Ascending aorta (tissue), 2 donors: ENCODE measurements at regions not wholly inside any gene's neighbourhood (a gene's known extent, or its start where the extent isn't known, plus 50 kb on each side); places are given as distances from the start of the nearest gene placed in this dataset.

Experiments
- DNase-seq, 2 donors: peaks; one replicate each; pipeline ENCODE4 v3.0.0-alpha.2; 2019; ENCODE audit warnings: low spot score in 2 of 2
- H3K27ac ChIP-seq, 2 donors: fragments of 200-600 bp; sonication (generic); one replicate each; pipeline ENCODE4 v1.5.1; 2016 to 2017; ENCODE audit warnings: mild to moderate bottlenecking in 1 of 2
- H3K27me3 ChIP-seq: fragments of 200-600 bp; sonication (generic); one replicate; pipeline ENCODE4 v1.5.1; 2017
- H3K36me3 ChIP-seq, 2 donors: fragments of 200-600 bp; sonication (generic); one replicate each; pipeline ENCODE4 v1.5.1; 2016
- H3K4me1 ChIP-seq, 2 donors: fragments of 200-600 bp; sonication (generic); one replicate each; pipeline ENCODE4 v1.5.1; 2016 to 2017; ENCODE audit warnings: mild to moderate bottlenecking in 1 of 2
- H3K4me3 ChIP-seq, 2 donors: fragments of 200-600 bp; sonication (generic); one replicate each; pipeline ENCODE4 v1.5.1; 2016 to 2017; ENCODE audit warnings: mild to moderate bottlenecking in 1 of 2
- H3K9me3 ChIP-seq, 2 donors: fragments of 200-600 bp; sonication (generic); one replicate each; pipeline ENCODE4 v1.5.1; 2016
- CTCF ChIP-seq, 3 experiments: fragments of 200-600 bp in 2 of 3; fragments of 450-650 bp in 1 of 3; sonication (generic) in 2 of 3; IDR thresholded peaks; one replicate each; pipeline ENCODE4 v1.5.1; 2016 to 2019; ENCODE audit warnings: antibody characterized with exemption in 3 of 3, mild to moderate bottlenecking in 1 of 3, moderate library complexity in 1 of 3
- intact Hi-C: fragments of 100-400 bp; cut with DNase I; formaldehyde crosslinking; loops from one replicate; pipeline ENCODE4 v1.15.1; 2023

GRCh38 chr3:22714749-22715148 is 488.4 kb upstream of the UBE2E2 start:
- TF ChIP-seq CTCF (IDR thresholded peaks at IDR 0.05), result no peak
- Histone ChIP-seq H3K9me3 (no peaks in the 10 kb centered on the region), H3K36me3 (no peaks in the 10 kb centered on the region), H3K4me3 (no peak overlapping the region), H3K4me1 (no peaks in the 10 kb centered on the region), H3K27me3 (no peaks in the 10 kb centered on the region), H3K27ac (no peak overlapping the region)
- intact Hi-C loops, result no loop called here
- no peak for DNase-seq

GRCh38 chr3:22720596-22720995 is 482.5 kb upstream of the UBE2E2 start:
- Histone ChIP-seq H3K4me1 (no peaks in the 10 kb centered on the region), H3K4me3 (no peak overlapping the region), H3K36me3 (no peaks in the 10 kb centered on the region), H3K27me3 (no peaks in the 10 kb centered on the region), H3K9me3 (no peaks in the 10 kb centered on the region), H3K27ac (no peak overlapping the region)
- TF ChIP-seq CTCF (IDR thresholded peaks at IDR 0.05), result no peak
- intact Hi-C loops, result no loop called here
- no peak for DNase-seq

GRCh38 chr3:22724420-22724819 is 478.7 kb upstream of the UBE2E2 start:
- DNase-seq, result no peak
- TF ChIP-seq CTCF (IDR thresholded peaks at IDR 0.05), result no peak
- no peaks in the 10 kb centered on the region for H3K9me3 ChIP-seq
- no peak overlapping the region for H3K4me3 ChIP-seq
- H3K4me1 ChIP-seq, result no peaks in the 10 kb centered on the region
- no peaks in the 10 kb centered on the region for H3K27me3 ChIP-seq
- no peaks in the 10 kb centered on the region for H3K36me3 ChIP-seq
- intact Hi-C loops, result no loop called here
- no peak overlapping the region for H3K27ac ChIP-seq

- Histone ChIP-seq H3K27ac (no peak overlapping the region), H3K36me3 (no peaks in the 10 kb centered on the region), H3K4me1 (no peaks in the 10 kb centered on the region), H3K27me3 (no peaks in the 10 kb centered on the region), H3K4me3 (no peak overlapping the region), H3K9me3 (no peaks in the 10 kb centered on the region)
- intact Hi-C loops, result no loop called here
- no peak for DNase-seq
- TF ChIP-seq CTCF (IDR thresholded peaks at IDR 0.05), result no peak
Observed at GRCh38 chr3:22728406-22728805, 474.7 kb upstream of the UBE2E2 start.

GRCh38 chr3:22729212-22729611 is 473.9 kb upstream of the UBE2E2 start:
- H3K4me1 ChIP-seq, result no peaks in the 10 kb centered on the region
- no peaks in the 10 kb centered on the region for H3K9me3 ChIP-seq
- H3K27me3 ChIP-seq, result no peaks in the 10 kb centered on the region
- H3K27ac ChIP-seq, result no peak overlapping the region
- intact Hi-C loops, result no loop called here
- no peak for TF ChIP-seq CTCF (IDR thresholded peaks at IDR 0.05)
- no peak overlapping the region for H3K4me3 ChIP-seq
- no peaks in the 10 kb centered on the region for H3K36me3 ChIP-seq
- DNase-seq, result no peak

- DNase-seq, result no peak
- no peaks in the 10 kb centered on the region for H3K36me3 ChIP-seq
- no peak overlapping the region for H3K4me3 ChIP-seq
- H3K27me3 ChIP-seq, result no peaks in the 10 kb centered on the region
- H3K4me1 ChIP-seq, result no peaks in the 10 kb centered on the region
- no peak for TF ChIP-seq CTCF (IDR thresholded peaks at IDR 0.05)
- no peaks in the 10 kb centered on the region for H3K9me3 ChIP-seq
- H3K27ac ChIP-seq, result no peak overlapping the region
- intact Hi-C loops, result no loop called here
Observed at GRCh38 chr3:22729981-22730380, 473.1 kb upstream of the UBE2E2 start.
